ENCODE measurements at regions not wholly inside any gene's neighbourhood (a gene's known extent, or its start where the extent isn't known, plus 50 kb on each side); places are given as distances from the start of the nearest gene placed in this dataset.

GRCh38 chr1:199177241-199177640 is 538.4 kb downstream of the PTPRC start:
- Histone ChIP-seq H3K4me1 (peaks cover 0 to 25% (median 14%) of the 10 kb centered on the region in 4 donors), H3K27me3 (no peaks in the 10 kb centered on the region), H3K27ac (no peak overlapping the region), H3K36me3 (no peaks in the 10 kb centered on the region), H3K4me3 (no peak overlapping the region), H3K9me3 (no peaks in the 10 kb centered on the region)
- 83 to 84% methylated on average over 4 of the region's 4 CpGs for WGBS, 2 donors
- TF ChIP-seq, protein P1, sequence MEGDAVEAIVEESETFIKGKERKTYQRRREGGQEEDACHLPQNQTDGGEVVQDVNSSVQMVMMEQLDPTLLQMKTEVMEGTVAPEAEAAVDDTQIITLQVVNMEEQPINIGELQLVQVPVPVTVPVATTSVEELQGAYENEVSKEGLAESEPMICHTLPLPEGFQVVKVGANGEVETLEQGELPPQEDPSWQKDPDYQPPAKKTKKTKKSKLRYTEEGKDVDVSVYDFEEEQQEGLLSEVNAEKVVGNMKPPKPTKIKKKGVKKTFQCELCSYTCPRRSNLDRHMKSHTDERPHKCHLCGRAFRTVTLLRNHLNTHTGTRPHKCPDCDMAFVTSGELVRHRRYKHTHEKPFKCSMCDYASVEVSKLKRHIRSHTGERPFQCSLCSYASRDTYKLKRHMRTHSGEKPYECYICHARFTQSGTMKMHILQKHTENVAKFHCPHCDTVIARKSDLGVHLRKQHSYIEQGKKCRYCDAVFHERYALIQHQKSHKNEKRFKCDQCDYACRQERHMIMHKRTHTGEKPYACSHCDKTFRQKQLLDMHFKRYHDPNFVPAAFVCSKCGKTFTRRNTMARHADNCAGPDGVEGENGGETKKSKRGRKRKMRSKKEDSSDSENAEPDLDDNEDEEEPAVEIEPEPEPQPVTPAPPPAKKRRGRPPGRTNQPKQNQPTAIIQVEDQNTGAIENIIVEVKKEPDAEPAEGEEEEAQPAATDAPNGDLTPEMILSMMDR (IDR thresholded peaks at IDR 0.05): no peak
- TF ChIP-seq POLR2A (IDR thresholded peaks at IDR 0.05) (no peak), POLR2AphosphoS5 (IDR thresholded peaks at IDR 0.05) (no peak), EP300 (IDR thresholded peaks at IDR 0.05) (no peak)
- intact Hi-C loops (cut with DNase I): no loop called here
- no peak for DNase-seq

- intact Hi-C loops (cut with DNase I): no loop called here
- Histone ChIP-seq H3K27me3 (no peaks in the 10 kb centered on the region), H3K4me1 (peaks cover 0 to 30% (median 14%) of the 10 kb centered on the region in 4 donors), H3K36me3 (no peaks in the 10 kb centered on the region), H3K9me3 (no peaks in the 10 kb centered on the region), H3K4me3 (no peak overlapping the region), H3K27ac (no peak overlapping the region)
- no peak for DNase-seq
- WGBS, 2 donors: 92 to 96% methylated on average over 2 of the region's 2 CpGs
- no peak for TF ChIP-seq POLR2AphosphoS5 (IDR thresholded peaks at IDR 0.05)
- TF ChIP-seq EP300 (IDR thresholded peaks at IDR 0.05): no peak
- TF ChIP-seq, protein P1 (IDR thresholded peaks at IDR 0.05): no peak
- no peak for TF ChIP-seq POLR2A (IDR thresholded peaks at IDR 0.05)
These were observed 539.8 kb downstream of the PTPRC start for GRCh38 chr1:199178646-199179045.

DNA sequence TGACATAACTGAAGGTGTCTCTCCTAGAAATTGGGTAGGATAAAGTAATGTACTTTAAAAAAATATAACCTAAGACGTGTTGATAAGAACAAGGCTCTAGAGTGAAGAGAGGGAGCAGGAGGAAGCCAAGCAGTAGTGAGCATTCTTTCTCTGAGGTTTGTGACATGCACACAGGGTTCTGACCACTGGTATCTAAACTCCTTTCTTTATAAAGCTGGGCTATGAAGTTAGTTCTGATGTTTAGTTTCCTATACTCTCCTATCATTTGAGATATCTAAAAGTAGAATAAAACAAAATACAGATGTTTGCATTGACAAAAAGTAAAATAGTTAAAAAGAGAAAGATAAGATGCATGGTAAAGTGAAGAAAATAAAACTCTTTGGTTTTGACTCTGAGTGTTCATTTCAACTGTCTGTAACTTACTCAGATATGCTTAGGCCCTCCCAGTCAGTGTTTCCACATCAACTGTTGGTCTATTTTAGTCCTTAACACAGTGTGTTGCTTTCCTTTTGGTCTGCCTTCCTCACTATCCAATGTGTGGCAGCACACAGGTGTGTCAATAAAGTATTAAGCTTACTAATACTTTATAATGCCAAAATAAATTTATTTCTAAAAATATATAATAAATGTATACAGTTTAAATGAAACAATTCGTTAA is 543.5 kb downstream of the PTPRC start:
- no peaks in the 10 kb centered on the region for H3K27me3 ChIP-seq
- TF ChIP-seq POLR2A (IDR thresholded peaks at IDR 0.05): no peak
- no peak for TF ChIP-seq POLR2AphosphoS5 (IDR thresholded peaks at IDR 0.05)
- TF ChIP-seq, protein P1 (IDR thresholded peaks at IDR 0.05): no peak
- no peak for TF ChIP-seq EP300 (IDR thresholded peaks at IDR 0.05)
- H3K36me3 ChIP-seq: no peaks in the 10 kb centered on the region
- no peaks in the 10 kb centered on the region for H3K9me3 ChIP-seq
- 56 to 69% methylated on average over 2 of the region's 2 CpGs for WGBS, 2 donors
- intact Hi-C loops (cut with DNase I): no loop called here
- no peak overlapping the region for H3K27ac ChIP-seq
- no peak overlapping the region for H3K4me3 ChIP-seq
- peaks cover 0 to 31% (median 14%) of the 10 kb centered on the region in 4 donors for H3K4me1 ChIP-seq
- no peak for DNase-seq

DNA sequence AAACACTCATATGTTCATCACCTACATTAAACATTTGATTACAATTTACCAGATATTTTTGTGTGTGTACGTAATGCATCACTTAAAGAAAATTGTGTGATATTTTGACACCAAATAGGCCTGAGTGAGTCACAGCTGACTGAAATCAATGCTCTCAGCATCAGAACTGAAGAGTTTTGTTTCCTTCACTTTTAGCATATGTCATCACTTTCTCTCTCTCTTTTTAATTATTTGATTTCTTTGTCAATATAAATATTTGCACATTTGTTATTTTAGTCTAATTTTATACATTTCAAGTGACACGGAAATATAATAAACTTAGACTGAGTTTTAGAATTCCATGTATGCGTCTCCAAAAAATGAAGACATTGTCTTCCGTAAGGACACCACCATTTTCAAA is 545.3 kb downstream of the PTPRC start:
- WGBS, 2 donors: 91 to 92% methylated on average over 4 of the region's 4 CpGs
- intact Hi-C loops (cut with DNase I): no loop called here
- H3K4me3 ChIP-seq: no peak overlapping the region

More for the DNA sequence above, 545.3 kb downstream of the PTPRC start:
- no peaks in the 10 kb centered on the region for H3K36me3 ChIP-seq
- no peak overlapping the region for H3K27ac ChIP-seq
- no peak for TF ChIP-seq POLR2AphosphoS5 (IDR thresholded peaks at IDR 0.05)
- no peak for TF ChIP-seq EP300 (IDR thresholded peaks at IDR 0.05)
- TF ChIP-seq, protein P1 (IDR thresholded peaks at IDR 0.05): no peak
- TF ChIP-seq POLR2A (IDR thresholded peaks at IDR 0.05): no peak
- no peak for DNase-seq
- H3K9me3 ChIP-seq: no peaks in the 10 kb centered on the region
- H3K4me1 ChIP-seq: peaks cover 0 to 31% (median 13%) of the 10 kb centered on the region in 4 donors
- no peaks in the 10 kb centered on the region for H3K27me3 ChIP-seq

Data from sigmoid colon (tissue), 6 donors.